ENCODE measurements at regions not wholly inside any gene's neighbourhood (a gene's known extent, or its start where the extent isn't known, plus 50 kb on each side); places are given as distances from the start of the nearest gene placed in this dataset.

DNA sequence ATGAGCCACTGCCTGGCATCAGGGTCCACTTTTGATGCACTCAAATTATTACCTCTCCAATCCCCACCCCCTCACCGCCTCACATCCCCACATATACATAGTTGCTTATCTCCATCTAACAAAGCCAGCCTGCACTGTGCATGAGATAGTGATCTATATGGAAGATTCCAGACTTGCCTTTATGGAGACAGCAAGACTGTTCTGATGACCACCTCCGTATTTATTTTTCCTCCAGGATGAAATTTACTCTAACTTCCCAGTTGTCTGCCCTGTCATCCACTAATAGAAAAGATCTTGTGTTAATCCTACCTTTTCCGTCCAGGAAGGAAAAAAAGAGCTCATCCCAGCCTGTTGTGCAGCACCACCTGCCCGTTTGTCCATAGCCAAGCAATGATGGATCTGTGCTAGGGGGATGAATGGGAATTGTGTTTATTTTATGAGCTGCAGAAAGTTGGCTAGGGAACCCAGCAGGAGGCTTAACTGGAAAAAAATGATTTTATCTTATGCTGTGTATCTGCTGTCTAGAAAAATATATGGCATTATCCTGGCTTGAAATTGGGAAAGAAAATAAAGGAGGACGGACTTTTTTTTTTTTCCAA lies 114.5 kb downstream of the CD47 start:
- no peak for TF ChIP-seq EP300 (conservative IDR thresholded peaks at IDR 0.05; ENCODE audit: poor library complexity, severe bottlenecking)
- no peak for TF ChIP-seq POLR2AphosphoS5 (IDR thresholded peaks at IDR 0.05)
